ENCODE measurements at regions not wholly inside any gene's neighbourhood (a gene's known extent, or its start where the extent isn't known, plus 50 kb on each side); places are given as distances from the start of the nearest gene placed in this dataset.
"Not testable (repeated sequence)": the region's sequence is repeated elsewhere in the genome, so short reads cannot be mapped to it uniquely, and the experiment has no call there.

GRCh38 chr1:224061436-224061835 is 52.5 kb upstream of the FBXO28 start:
- DNase-seq = no peak

GRCh38 chr1:224059897-224060427 is 53.9 kb upstream of the FBXO28 start:
- no peak for DNase-seq

GRCh38 chr1:224058303-224058702 is 55.6 kb upstream of the FBXO28 start:
- no peak for DNase-seq

DNA sequence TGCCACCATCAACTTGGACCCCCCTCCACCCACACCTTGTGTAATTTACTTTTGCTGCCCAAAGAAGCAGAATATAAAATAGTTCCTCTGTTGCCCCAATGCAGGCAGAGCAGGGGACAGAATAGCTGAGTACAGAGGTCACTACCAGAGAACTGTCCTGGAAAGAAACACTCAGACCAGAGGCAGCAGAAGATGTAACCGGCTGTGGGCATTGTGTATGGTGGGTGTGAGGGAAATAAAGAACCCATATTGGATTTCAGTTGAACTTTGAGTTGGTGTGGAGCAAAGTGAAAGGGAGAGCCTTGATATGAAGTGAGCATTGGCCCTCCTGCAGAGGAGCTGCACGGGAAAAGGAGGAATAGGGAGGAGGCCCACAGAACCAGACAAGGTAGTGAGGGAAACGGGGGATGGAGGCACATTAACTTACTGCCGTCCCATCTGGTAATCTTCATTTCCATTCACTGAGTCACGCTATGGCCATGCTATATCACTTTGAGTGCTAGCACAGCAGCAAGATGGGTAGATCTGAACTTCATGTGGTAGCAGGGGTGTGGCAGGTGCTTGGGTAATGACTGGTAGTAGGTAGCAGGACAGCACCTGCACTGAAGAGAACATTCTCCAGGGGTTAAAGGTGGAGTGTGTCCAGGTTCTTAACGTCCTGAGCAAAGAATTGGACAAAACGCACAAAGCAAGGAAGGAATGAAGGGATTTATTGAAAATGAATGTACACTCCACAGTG is 56.3 kb upstream of the FBXO28 start:
- no peak for DNase-seq

DNA sequence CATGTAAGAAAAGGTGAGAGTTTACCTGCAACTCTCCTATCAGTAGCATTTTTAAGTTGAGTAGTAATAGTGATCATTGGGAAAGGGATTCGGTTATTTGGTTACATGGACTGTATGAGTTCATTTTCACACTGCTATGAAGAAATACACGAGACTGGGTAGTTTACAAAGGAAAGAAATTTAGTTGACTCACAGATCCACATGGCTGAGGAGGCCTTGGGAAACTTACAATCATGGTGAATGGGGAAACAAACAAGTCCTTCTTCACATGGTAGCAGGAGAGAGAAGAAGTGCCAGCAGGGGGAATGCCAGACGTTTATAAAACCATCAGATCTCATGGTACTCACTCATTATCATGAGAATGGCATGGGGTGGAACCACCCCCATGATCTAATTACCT is 59.3 kb upstream of the FBXO28 start:
- DNase-seq = no peak

GRCh38 chr1:224054012-224054411 is 59.9 kb upstream of the FBXO28 start:
- DNase-seq = no peak

- DNase-seq = no peak
Measured at GRCh38 chr1:224053456-224053855, 60.5 kb upstream of the FBXO28 start.

- no peak for DNase-seq
Measured at GRCh38 chr1:224052772-224053171, 61.1 kb upstream of the FBXO28 start.

GRCh38 chr1:224051782-224052181 is 62.1 kb upstream of the FBXO28 start:
- DNase-seq = not testable (repeated sequence)

DNA sequence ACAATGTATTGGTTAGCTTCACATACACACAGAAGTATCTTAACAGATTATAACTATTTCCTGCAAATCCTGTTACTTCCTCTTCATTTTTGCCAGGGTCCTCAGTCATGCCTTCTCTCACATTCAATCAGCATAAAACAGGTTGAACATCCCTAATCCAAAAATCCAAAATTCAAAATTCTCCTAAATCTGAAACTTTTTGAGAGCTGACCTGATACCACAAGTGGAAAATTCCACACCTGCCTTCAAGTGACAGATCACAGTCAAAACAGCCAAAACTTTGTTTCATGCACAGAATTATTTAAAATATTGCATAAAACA is 62.9 kb upstream of the FBXO28 start:
- DNase-seq = no peak

DNA sequence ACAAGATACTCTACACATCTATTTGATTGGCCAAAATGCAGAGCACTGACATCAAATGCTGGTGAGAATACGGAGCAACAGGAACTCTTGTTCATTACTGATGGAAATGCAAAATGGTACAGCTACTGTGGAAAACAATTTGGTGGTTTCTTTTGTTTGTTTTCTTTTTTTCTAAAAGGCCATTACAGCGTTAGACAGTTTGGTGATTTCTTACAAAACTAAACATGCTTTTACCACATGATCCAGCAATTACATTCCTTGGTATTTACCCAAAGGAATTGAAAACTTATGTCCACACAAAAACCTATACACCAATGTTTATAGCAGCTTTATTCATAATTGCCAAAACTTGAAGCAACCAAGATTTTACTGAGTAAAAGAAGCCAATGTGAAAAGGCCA is 66.4 kb upstream of the FBXO28 start:
- no peak for DNase-seq

- no peak for DNase-seq
Measured at GRCh38 chr1:224045556-224045955, 68.4 kb upstream of the FBXO28 start.

DNA sequence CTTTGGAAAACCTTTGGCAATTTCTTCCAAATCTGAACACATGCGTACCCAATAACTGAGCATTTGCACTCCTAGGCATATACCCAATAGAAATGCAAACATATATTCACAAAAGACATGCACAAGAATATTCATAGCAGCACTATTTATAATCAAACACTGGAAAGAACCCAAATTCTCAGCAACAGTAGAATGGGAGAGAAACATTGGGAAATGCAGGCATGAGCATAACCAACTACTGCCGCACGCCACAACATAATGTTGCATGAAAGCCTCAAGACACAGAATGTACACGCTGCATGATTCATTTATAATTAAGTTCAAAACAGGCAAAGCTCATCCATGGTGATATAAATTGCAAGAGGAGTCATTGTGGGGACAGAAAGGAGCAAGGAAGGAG is 69.5 kb upstream of the FBXO28 start:
- no peak for DNase-seq

- DNase-seq = no peak
Measured at GRCh38 chr1:224042557-224043118, 71.3 kb upstream of the FBXO28 start.

GRCh38 chr1:224041032-224041431 is 72.9 kb upstream of the FBXO28 start:
- DNase-seq = no peak

- DNase-seq = not testable (repeated sequence)
Measured at GRCh38 chr1:224040423-224040822, 73.5 kb upstream of the FBXO28 start.

- not testable (repeated sequence) for DNase-seq
Measured at GRCh38 chr1:224040006-224040405, 73.9 kb upstream of the FBXO28 start.

- DNase-seq = not testable (repeated sequence)
Measured at GRCh38 chr1:224038832-224039231, 75.1 kb upstream of the FBXO28 start.

DNA sequence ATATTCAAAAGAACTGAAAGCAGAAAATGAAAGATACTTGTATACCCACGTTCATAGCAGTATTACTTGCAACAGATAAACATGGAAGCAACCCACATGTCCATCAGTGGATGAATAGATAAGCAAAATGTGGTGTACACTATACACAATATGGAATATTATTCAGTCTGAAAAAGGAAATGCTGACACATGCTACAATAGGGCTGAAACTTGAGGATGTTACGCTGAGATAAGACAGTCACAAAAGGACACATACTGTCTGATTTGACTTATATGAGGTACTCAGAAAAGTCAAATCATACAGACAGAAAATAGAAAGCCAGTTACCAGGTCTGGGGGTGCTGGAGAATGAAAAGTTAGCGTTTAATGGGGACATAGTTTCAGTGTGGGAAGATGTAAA is 76.5 kb upstream of the FBXO28 start:
- DNase-seq = not testable (repeated sequence)

DNA sequence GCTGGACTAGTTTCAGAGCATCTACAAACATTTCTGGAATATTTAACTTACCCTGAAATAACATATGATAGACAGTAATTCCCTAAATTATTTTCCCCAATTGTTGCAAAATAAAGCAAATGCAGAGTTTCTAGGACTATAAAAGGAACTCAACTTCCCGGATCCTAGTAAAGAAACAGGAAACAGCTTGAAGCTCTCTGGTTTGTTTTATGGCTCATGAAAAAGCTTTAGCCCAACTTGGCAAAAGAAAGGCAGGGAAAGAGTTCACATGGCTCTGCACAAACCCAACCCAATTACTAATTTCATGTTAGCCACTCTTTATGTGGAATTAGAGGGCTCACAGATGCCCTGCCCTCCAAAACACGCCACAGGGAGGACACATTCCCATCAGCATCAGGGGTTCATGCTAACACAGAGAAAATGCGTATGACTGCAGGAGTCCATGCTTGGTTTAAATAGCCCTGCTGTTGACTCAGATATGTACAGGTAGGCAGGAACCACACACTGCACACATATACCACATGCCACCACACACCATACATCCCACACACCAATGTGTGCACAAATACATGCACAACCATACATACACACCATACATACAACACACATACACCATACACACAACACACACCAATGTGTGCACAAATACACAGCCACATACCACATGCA is 81.2 kb upstream of the FBXO28 start:
- not testable (repeated sequence) for DNase-seq

- DNase-seq = not testable (repeated sequence)
Measured at GRCh38 chr1:224031986-224032385, 81.9 kb upstream of the FBXO28 start.

DNA sequence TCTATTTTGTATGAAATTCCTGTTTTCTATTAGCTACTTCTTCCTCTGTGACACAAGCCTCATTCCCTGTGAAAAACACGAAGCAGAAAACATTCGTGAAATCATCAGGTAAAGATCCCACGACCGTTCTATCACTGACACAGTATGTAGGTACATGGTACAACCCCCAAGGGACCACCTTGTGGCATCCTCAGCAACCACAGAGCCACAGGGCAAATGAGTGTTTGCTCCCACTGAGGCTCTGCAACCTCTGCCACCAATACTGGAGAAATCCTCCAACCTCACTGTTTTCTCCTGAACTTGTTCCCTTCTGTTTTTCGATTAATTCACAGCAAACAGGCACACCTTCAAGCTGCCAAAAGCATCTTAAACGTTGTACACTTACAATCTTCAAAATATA is 83.7 kb upstream of the FBXO28 start:
- not testable (repeated sequence) for DNase-seq

GRCh38 chr1:224029286-224030025 is 84.5 kb upstream of the FBXO28 start:
- not testable (repeated sequence) for DNase-seq
